IMR-90 (cell line): ENCODE measurements at regions not wholly inside any gene's neighbourhood (a gene's known extent, or its start where the extent isn't known, plus 50 kb on each side); places are given as distances from the start of the nearest gene placed in this dataset.

ENCODE experiments used
- ATAC-seq: fragments of 200-7000 bp; cut with Tn5 transposase; 2 replicates; pipeline ENCODE4 v1.9.1; 2020; ENCODE audit warnings: low read depth, mild to moderate bottlenecking, moderate library complexity
- BruUV-seq: library from RNA; stranded (reverse); fragments of 400-500 nt; replicated peaks from 2 replicates; lab custom pipeline; 2021; lab: Mats Ljungman, UMichigan
- CTCF ChIA-PET: fragments of 300-600 bp; formaldehyde crosslinking; extraction: SDS; loops from one replicate; lab custom pipeline; 2021; ENCODE audit warnings: antibody characterized with exemption; lab: Yijun Ruan, JAX
- POLR2A ChIA-PET: fragments of 300-600 bp; sonication (Branson Sonifier 250); formaldehyde crosslinking; loops from one replicate; lab custom pipeline; 2022; ENCODE audit warnings: antibody characterized with exemption; ENCODE audit not compliant: unreplicated experiment; lab: Charles Lee
- DNase-seq: peaks from one replicate; pipeline ENCODE4 v3.0.0; 2013
- H2AFZ ChIP-seq: replicated peaks from 2 replicates; pipeline ENCODE3; 2013; ENCODE audit warnings: low read length, mild to moderate bottlenecking; ENCODE audit not compliant: poor library complexity
- H2AK5ac ChIP-seq: 2 replicates; pipeline ENCODE4 v1.6.1; 2013; ENCODE audit warnings: low read depth, low read length, inconsistent platforms
- H2AK9ac ChIP-seq: replicated peaks from 2 replicates; pipeline ENCODE3; 2013; ENCODE audit warnings: mild to moderate bottlenecking, low read depth, low read length, moderate library complexity; ENCODE audit not compliant: poor library complexity
- H2BK120ac ChIP-seq: 2 replicates; pipeline ENCODE4 v1.6.1; 2013; ENCODE audit warnings: low read depth, low read length, inconsistent platforms
- H2BK15ac ChIP-seq: 3 replicates; pipeline ENCODE4 v1.6.1; 2013; ENCODE audit warnings: low read depth, low read length, inconsistent platforms
- H2BK20ac ChIP-seq: 2 replicates; pipeline ENCODE4 v1.6.1; 2013; ENCODE audit warnings: low read depth, mild to moderate bottlenecking, inconsistent platforms, low read length, moderate library complexity
- H2BK5ac ChIP-seq: 2 replicates; pipeline ENCODE4 v1.6.1; 2013; ENCODE audit warnings: mild to moderate bottlenecking, low read depth, low read length, inconsistent platforms; ENCODE audit not compliant: poor library complexity, severe bottlenecking
- H3K14ac ChIP-seq: replicated peaks from 2 replicates; pipeline ENCODE4 v1.6.1; 2013; ENCODE audit warnings: low read depth, low read length, inconsistent platforms
- H3K18ac ChIP-seq: 2 replicates; pipeline ENCODE4 v1.6.1; 2013; ENCODE audit warnings: low read depth, low read length, control low read depth
- H3K23ac ChIP-seq: 2 replicates; pipeline ENCODE4 v1.6.1; 2013; ENCODE audit warnings: low read depth, low read length, inconsistent platforms
- H3K27ac ChIP-seq: 2 replicates; pipeline ENCODE4 v1.5.1; 2013; ENCODE audit warnings: mild to moderate bottlenecking, control low read depth, low read length; ENCODE audit not compliant: insufficient read depth
- H3K27me3 ChIP-seq: 2 replicates; pipeline ENCODE4 v1.6.1; 2013; ENCODE audit warnings: low read length; ENCODE audit not compliant: control insufficient read depth, insufficient read depth
- H3K36me3 ChIP-seq: 2 replicates; pipeline ENCODE4 v1.6.1; 2013; ENCODE audit warnings: low read length, mixed read lengths; ENCODE audit not compliant: control insufficient read depth, insufficient read depth
- H3K4ac ChIP-seq: 2 replicates; pipeline ENCODE4 v1.6.1; 2013; ENCODE audit warnings: low read depth, low read length, inconsistent platforms
- H3K4me1 ChIP-seq: 2 replicates; pipeline ENCODE4 v1.6.1; 2013; ENCODE audit warnings: low read length, mixed read lengths; ENCODE audit not compliant: control insufficient read depth, insufficient read depth
- H3K4me2 ChIP-seq: 2 replicates; pipeline ENCODE4 v1.6.1; 2013; ENCODE audit warnings: low read depth, mild to moderate bottlenecking, control low read depth, low read length, moderate library complexity
- H3K4me3 ChIP-seq: 2 replicates; pipeline ENCODE4 v1.5.1; 2013; ENCODE audit warnings: low read depth, mild to moderate bottlenecking, control low read depth, low read length, moderate library complexity; ENCODE audit not compliant: insufficient read depth
- H3K56ac ChIP-seq: 2 replicates; pipeline ENCODE4 v1.6.1; 2013; ENCODE audit warnings: low read length, inconsistent platforms; ENCODE audit not compliant: insufficient read depth; ENCODE audit errors: extremely low read depth
- H3K79me1 ChIP-seq, 2 experiments: 2 replicates each; pipeline ENCODE4 v1.6.1; 2013; ENCODE audit warnings: low read length in 2 of 2, inconsistent platforms in 1 of 2, low read depth in 1 of 2
- H3K9ac ChIP-seq: 2 replicates; pipeline ENCODE4 v1.6.1; 2013; ENCODE audit warnings: low read depth, low read length, control low read depth
- H3K9me1 ChIP-seq: 2 replicates; pipeline ENCODE4 v1.6.1; 2013; ENCODE audit warnings: low read length, inconsistent platforms; ENCODE audit not compliant: insufficient read depth
- H3K9me3 ChIP-seq: 2 replicates; pipeline ENCODE4 v1.6.1; 2013; ENCODE audit warnings: low read length; ENCODE audit not compliant: control insufficient read depth, insufficient read depth
- H4K20me1 ChIP-seq: 2 replicates; pipeline ENCODE4 v1.6.1; 2013; ENCODE audit warnings: low read length, inconsistent platforms; ENCODE audit not compliant: insufficient read depth
- H4K5ac ChIP-seq: 2 replicates; pipeline ENCODE4 v1.6.1; 2013; ENCODE audit warnings: mild to moderate bottlenecking, low read depth, low read length, control low read depth
- H4K8ac ChIP-seq, 2 experiments: 2 replicates each; pipeline ENCODE4 v1.6.1; 2013; ENCODE audit warnings: low read depth in 2 of 2, low read length in 2 of 2, control low read depth in 1 of 2, inconsistent platforms in 1 of 2
- H4K91ac ChIP-seq: 2 replicates; pipeline ENCODE4 v1.6.1; 2013; ENCODE audit warnings: low read depth, low read length, inconsistent platforms; ENCODE audit not compliant: insufficient read depth
- BHLHE40 ChIP-seq: fragments of 150-350 bp; IDR thresholded peaks from 2 replicates; pipeline ENCODE4 v1.6.1; 2016; ENCODE audit warnings: mild to moderate bottlenecking, low read depth, low read length
- CEBPB ChIP-seq: IDR thresholded peaks from 2 replicates; pipeline ENCODE4 v1.6.1; 2012; ENCODE audit warnings: low read depth, low read length, improper control_type of control experiment
- CHD1 ChIP-seq: IDR thresholded peaks from 2 replicates; pipeline ENCODE4 v1.6.1; 2012; ENCODE audit warnings: low read depth, low read length, improper control_type of control experiment
- ELK1 ChIP-seq: fragments of 150-350 bp; IDR thresholded peaks from 2 replicates; pipeline ENCODE4 v1.6.1; 2016; ENCODE audit warnings: low read depth, mild to moderate bottlenecking, low read length, moderate library complexity, borderline replicate concordance
- FOS ChIP-seq: fragments of 150-350 bp; IDR thresholded peaks from 2 replicates; pipeline ENCODE4 v1.6.1; 2016; ENCODE audit warnings: low read depth, low read length
- MAFK ChIP-seq: IDR thresholded peaks from 2 replicates; pipeline ENCODE4 v1.6.1; 2012; ENCODE audit warnings: low read depth, low read length, improper control_type of control experiment
- MAZ ChIP-seq: IDR thresholded peaks from 2 replicates; pipeline ENCODE4 v1.6.1; 2012; ENCODE audit warnings: low read depth, mild to moderate bottlenecking, low read length, improper control_type of control experiment, moderate library complexity, borderline replicate concordance
- MXI1 ChIP-seq: IDR thresholded peaks from 2 replicates; pipeline ENCODE4 v1.6.1; 2012; ENCODE audit warnings: low read depth, mild to moderate bottlenecking, low read length, moderate library complexity, borderline replicate concordance
- NFE2L2 ChIP-seq: fragments of 150-350 bp; IDR thresholded peaks from 2 replicates; pipeline ENCODE4 v1.6.1; 2016; ENCODE audit warnings: low read depth, mild to moderate bottlenecking, low read length
- POLR2A ChIP-seq: IDR thresholded peaks from 2 replicates; pipeline ENCODE4 v1.6.1; 2012; ENCODE audit warnings: mild to moderate bottlenecking, low read depth, low read length
- RAD21 ChIP-seq: IDR thresholded peaks from 2 replicates; pipeline ENCODE4 v1.6.1; 2012; ENCODE audit warnings: low read length, improper control_type of control experiment
- RCOR1 ChIP-seq: IDR thresholded peaks from 2 replicates; pipeline ENCODE4 v1.6.1; 2012; ENCODE audit warnings: mild to moderate bottlenecking, low read length, improper control_type of control experiment; ENCODE audit not compliant: insufficient replicate concordance
- RFX5 ChIP-seq: IDR thresholded peaks from 2 replicates; pipeline ENCODE4 v1.8.0; 2012; ENCODE audit warnings: low read depth, mild to moderate bottlenecking, low read length, moderate library complexity
- SMC3 ChIP-seq: fragments of 150-350 bp; IDR thresholded peaks from 2 replicates; pipeline ENCODE4 v1.6.1; 2016; ENCODE audit warnings: low read depth, mild to moderate bottlenecking, antibody characterized with exemption, low read length, moderate library complexity
- WGBS, 2 experiments: methylation state at CpG; one replicate each; pipeline versions ENCODE4 v1.1.5 to v1.1.7; 2013; ENCODE audit warnings: missing lambda C conversion rate in 2 of 2; ENCODE audit not compliant: insufficient read length in 1 of 2; ENCODE audit errors: extremely low coverage in 2 of 2; 5-methylcytosine and 5-hydroxymethylcytosine counted together
- dilution Hi-C: fragments of 300-500 bp; cut with HindIII; formaldehyde crosslinking; loops from one replicate; pipeline ENCODE4 v1.14.3; 2018; ENCODE audit warnings: low sequenced_read_pairs; ENCODE audit not compliant: unreplicated experiment
- in situ Hi-C: fragments of 300-500 bp; cut with MboI; formaldehyde crosslinking; loops from 3 replicates; pipeline ENCODE4 v1.14.3; 2019; ENCODE audit warnings: low sequenced_read_pairs, inconsistent platforms, mixed read lengths
- intact Hi-C: fragments of 100-400 bp; cut with micrococcal nuclease; formaldehyde crosslinking; loops from 2 replicates; pipeline ENCODE4 v1.10.0; 2022
- TF ChIP-seq, protein P1 (sequence below): fragments of 150-350 bp; IDR thresholded peaks from 2 replicates; pipeline ENCODE4 v1.6.1; 2017; ENCODE audit warnings: mild to moderate bottlenecking, antibody characterized with exemption, low read length, low read depth
- TF ChIP-seq, protein P2 (sequence below): conservative IDR thresholded peaks from 2 replicates; pipeline ENCODE4 v1.5.1; 2012; ENCODE audit warnings: mild to moderate bottlenecking, low read depth, low read length, improper control_type of control experiment

DNA sequence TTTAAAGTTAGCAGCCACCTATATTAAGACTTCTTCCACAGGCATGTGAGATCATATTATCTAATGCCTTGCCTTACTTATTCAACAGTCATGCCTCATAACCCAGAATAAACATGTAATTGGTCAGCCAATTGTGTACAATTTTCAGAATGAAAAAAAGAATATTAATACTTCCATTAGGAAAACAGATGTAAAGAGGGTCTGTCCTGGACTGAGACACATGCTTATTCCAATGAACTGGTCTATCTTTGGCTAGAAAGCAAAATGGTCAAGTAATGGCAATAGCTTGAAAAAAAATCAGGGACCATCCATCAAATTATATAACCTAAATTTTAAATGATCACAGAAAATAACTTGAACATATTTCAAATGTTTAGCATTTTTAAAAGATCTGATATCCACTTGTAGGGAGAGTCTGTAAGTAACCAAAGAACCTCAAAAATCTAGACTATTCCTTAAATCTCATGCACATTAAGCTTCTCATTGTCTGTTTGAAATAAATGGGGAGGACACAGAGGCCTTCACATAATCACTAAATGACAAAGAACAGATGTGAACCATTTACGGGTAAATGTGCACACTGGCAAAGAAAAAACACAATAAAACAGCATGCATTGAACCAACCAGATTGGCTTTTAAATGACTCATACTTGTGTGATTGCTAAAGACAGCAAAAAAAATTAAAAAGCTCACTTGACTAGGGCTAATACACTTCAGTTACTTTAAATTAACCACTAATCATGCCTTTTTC lies 568.8 kb upstream of the PCDH15 start:
- Histone ChIP-seq H3K56ac (no peak overlapping the region), H2AFZ (no peak overlapping the region), H3K4me1 (no peaks in the 10 kb centered on the region), H2BK120ac (no peak overlapping the region), H3K4ac (no peak overlapping the region), H3K23ac (no peak overlapping the region), H3K9ac (no peak overlapping the region), H3K36me3 (no peaks in the 10 kb centered on the region), H3K18ac (no peak overlapping the region), H3K4me3 (no peak overlapping the region), H2BK20ac (no peak overlapping the region), H4K91ac (no peak overlapping the region), H2AK5ac (no peak overlapping the region), H2BK15ac (no peak overlapping the region), H3K27ac (no peak overlapping the region), H4K20me1 (no peaks in the 10 kb centered on the region), H2AK9ac (no peak overlapping the region), H4K5ac (no peak overlapping the region), H3K79me1 (no peaks in the 10 kb centered on the region), H3K9me3 (no peaks in the 10 kb centered on the region), H2BK5ac (no peak overlapping the region), H4K8ac (no peak overlapping the region), H3K27me3 (no peaks in the 10 kb centered on the region), H3K9me1 (no peaks in the 10 kb centered on the region), H3K4me2 (no peak overlapping the region), H3K14ac (no peak overlapping the region)
- in situ Hi-C loops (no loop called here), dilution Hi-C loops (no loop called here), intact Hi-C loops (no loop called here)
- ATAC-seq (no peak), DNase-seq (no peak)
- ChIA-PET POLR2A (no interaction called here), CTCF (no interaction called here)
- WGBS, 2 experiments: no CpG with 5 or more reads among the region's 1 CpG
- TF ChIP-seq SMC3 (no peak), FOS (no peak), POLR2A (no peak), CEBPB (no peak), RAD21 (no peak), NFE2L2 (no peak), RCOR1 (no peak), CHD1 (no peak), MAZ (no peak), BHLHE40 (no peak), ELK1 (no peak), MXI1 (no peak), RFX5 (no peak), MAFK (no peak)
- TF ChIP-seq, protein P1, sequence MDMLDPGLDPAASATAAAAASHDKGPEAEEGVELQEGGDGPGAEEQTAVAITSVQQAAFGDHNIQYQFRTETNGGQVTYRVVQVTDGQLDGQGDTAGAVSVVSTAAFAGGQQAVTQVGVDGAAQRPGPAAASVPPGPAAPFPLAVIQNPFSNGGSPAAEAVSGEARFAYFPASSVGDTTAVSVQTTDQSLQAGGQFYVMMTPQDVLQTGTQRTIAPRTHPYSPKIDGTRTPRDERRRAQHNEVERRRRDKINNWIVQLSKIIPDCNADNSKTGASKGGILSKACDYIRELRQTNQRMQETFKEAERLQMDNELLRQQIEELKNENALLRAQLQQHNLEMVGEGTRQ: no peak
- TF ChIP-seq, protein P2, sequence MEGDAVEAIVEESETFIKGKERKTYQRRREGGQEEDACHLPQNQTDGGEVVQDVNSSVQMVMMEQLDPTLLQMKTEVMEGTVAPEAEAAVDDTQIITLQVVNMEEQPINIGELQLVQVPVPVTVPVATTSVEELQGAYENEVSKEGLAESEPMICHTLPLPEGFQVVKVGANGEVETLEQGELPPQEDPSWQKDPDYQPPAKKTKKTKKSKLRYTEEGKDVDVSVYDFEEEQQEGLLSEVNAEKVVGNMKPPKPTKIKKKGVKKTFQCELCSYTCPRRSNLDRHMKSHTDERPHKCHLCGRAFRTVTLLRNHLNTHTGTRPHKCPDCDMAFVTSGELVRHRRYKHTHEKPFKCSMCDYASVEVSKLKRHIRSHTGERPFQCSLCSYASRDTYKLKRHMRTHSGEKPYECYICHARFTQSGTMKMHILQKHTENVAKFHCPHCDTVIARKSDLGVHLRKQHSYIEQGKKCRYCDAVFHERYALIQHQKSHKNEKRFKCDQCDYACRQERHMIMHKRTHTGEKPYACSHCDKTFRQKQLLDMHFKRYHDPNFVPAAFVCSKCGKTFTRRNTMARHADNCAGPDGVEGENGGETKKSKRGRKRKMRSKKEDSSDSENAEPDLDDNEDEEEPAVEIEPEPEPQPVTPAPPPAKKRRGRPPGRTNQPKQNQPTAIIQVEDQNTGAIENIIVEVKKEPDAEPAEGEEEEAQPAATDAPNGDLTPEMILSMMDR: no peak
- no TSS peak for BruUV-seq
